GM06990 (cell line): ENCODE measurements at regions not wholly inside any gene's neighbourhood (a gene's known extent, or its start where the extent isn't known, plus 50 kb on each side); places are given as distances from the start of the nearest gene placed in this dataset.

Experiments used
- DNase-seq: peaks from one replicate; pipeline ENCODE4 v3.0.0-alpha.2; 2011; ENCODE audit not compliant: insufficient read length; ENCODE audit errors: extremely low read depth
- H3K27me3 ChIP-seq: replicated peaks from 2 replicates; pipeline ENCODE4 v1.6.0; 2011; ENCODE audit warnings: low read length; ENCODE audit not compliant: control insufficient read depth, insufficient read depth
- H3K36me3 ChIP-seq: 2 replicates; pipeline ENCODE4 v1.5.1; 2011; ENCODE audit warnings: low read length; ENCODE audit not compliant: control insufficient read depth, insufficient read depth
- H3K4me3 ChIP-seq: replicated peaks from 2 replicates; pipeline ENCODE4 v1.5.1; 2011; ENCODE audit warnings: low read depth, mild to moderate bottlenecking, control low read depth, low read length
- CTCF ChIP-seq: IDR thresholded peaks from 2 replicates; pipeline ENCODE4 v1.5.1; 2011; ENCODE audit warnings: low read length, control low read depth, mild to moderate bottlenecking, inconsistent platforms; ENCODE audit not compliant: insufficient read depth, poor library complexity, severe bottlenecking

- Histone ChIP-seq H3K27me3 (no peaks in the 10 kb centered on the region), H3K36me3 (no peaks in the 10 kb centered on the region), H3K4me3 (no peak overlapping the region)
- no peak for DNase-seq
- TF ChIP-seq CTCF = no peak
Observed at GRCh38 chr9:99579964-99580363, 241.7 kb upstream of the NR4A3 start.

GRCh38 chr9:99582814-99583213 is 238.9 kb upstream of the NR4A3 start:
- no peak for DNase-seq
- no peak for TF ChIP-seq CTCF
- Histone ChIP-seq H3K36me3 (no peaks in the 10 kb centered on the region), H3K4me3 (no peak overlapping the region), H3K27me3 (no peaks in the 10 kb centered on the region)

- DNase-seq = no peak
Observed at GRCh38 chr9:99588299-99588698, 233.4 kb upstream of the NR4A3 start.

GRCh38 chr9:99588747-99589146 is 232.9 kb upstream of the NR4A3 start:
- DNase-seq = no peak
- TF ChIP-seq CTCF = no peak
- Histone ChIP-seq H3K27me3 (no peaks in the 10 kb centered on the region), H3K4me3 (no peak overlapping the region), H3K36me3 (no peaks in the 10 kb centered on the region)

More at GRCh38 chr9:99588299-99588698, 233.4 kb upstream of the NR4A3 start:
- TF ChIP-seq CTCF = no peak
- Histone ChIP-seq H3K36me3 (no peaks in the 10 kb centered on the region), H3K27me3 (no peaks in the 10 kb centered on the region), H3K4me3 (no peak overlapping the region)

- Histone ChIP-seq H3K36me3 (no peaks in the 10 kb centered on the region), H3K4me3 (no peak overlapping the region), H3K27me3 (no peaks in the 10 kb centered on the region)
- DNase-seq = no peak
- no peak for TF ChIP-seq CTCF
Observed at GRCh38 chr9:99590410-99590809, 231.3 kb upstream of the NR4A3 start.

GRCh38 chr9:99590840-99591239 is 230.8 kb upstream of the NR4A3 start:
- no peaks in the 10 kb centered on the region for H3K27me3 ChIP-seq
- TF ChIP-seq CTCF = no peak
- H3K4me3 ChIP-seq = no peak overlapping the region
- no peaks in the 10 kb centered on the region for H3K36me3 ChIP-seq
- DNase-seq = no peak
